GOT3 (cell line): ENCODE measurements at regions not wholly inside any gene's neighbourhood (a gene's known extent, or its start where the extent isn't known, plus 50 kb on each side); places are given as distances from the start of the nearest gene placed in this dataset.
"Not testable (repeated sequence)": the region's sequence is repeated elsewhere in the genome, so short reads cannot be mapped to it uniquely, and the experiment has no call there.

Experiments used
- DNase-seq: peaks from one replicate; lab custom pipeline; 2025; ENCODE audit warnings: mixed read lengths; lab: John Stamatoyannopoulos, UW

DNA sequence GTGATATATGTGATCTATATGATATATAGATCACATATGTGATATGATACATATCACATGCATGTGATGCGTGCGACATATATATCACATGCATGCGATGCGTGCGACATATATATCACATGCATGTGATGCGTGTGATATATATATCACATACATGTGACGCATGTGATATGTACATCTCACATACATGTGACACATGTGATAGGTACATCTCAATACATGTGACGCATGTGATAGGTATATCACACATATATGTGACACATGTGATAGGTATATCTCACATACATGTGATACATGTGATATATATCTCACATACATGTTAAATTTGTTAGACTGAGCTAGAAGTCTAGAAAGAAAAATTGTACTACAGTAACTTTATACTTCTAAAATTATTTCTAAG is 1095.9 kb downstream of the EFNA5 start:
- DNase-seq, result no peak

DNA sequence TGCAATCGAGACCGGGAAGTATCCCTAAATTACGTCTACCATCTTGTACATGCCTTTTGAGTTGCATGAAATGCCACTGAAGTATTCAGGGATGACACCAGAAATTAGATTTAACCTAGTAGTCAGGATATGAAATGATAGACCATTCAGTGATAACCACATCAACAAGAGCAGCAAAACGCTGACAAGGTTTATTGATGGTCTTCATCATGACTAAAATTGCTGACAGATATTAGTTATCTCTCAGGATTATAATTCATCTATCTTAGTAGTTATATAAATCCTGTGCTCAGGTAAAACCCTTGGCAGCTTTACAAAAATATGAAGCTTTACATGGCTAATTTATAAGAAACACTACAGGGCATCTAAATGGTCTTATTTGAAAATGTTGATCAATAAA is 1104.7 kb downstream of the EFNA5 start:
- no peak for DNase-seq

DNA sequence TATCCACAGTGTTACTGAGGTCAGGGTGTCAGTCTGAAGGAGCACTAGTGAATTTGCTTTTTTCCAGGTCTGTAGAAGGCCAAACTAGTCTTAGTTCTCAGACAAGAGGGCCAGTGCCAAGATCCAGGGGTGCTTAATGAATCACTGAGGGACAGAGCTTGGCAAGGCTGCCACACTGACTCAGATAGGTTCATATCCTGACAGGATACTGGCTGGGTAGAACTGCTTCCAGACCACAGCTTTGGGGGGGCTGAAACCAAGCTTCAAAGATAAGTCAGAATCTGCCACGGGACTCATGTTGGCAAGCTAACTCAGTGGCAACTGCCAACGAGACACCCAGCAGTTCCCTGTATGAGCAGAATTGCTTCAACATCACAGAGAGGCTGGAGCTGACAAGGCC is 1125.4 kb downstream of the EFNA5 start:
- DNase-seq, result no peak

DNA sequence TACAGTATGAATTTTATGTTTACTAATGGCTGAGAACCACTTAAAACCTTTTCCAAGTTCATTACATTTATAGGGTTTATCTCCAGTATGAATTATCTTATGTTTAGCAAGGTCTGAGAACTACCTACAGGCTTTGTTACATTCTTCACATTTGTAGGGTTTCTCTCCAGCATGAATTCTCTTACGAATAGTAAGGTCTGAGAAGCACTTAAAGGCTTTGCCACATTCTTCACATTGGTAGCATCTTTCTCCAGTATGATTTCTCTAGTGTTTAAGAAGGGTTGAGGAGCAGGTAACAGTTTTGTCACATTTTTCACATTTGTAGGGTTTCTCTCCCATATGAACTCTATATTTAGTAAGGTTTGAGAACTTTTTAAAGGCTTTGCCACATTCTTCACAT is 1127.4 kb downstream of the EFNA5 start:
- no peak for DNase-seq

DNA sequence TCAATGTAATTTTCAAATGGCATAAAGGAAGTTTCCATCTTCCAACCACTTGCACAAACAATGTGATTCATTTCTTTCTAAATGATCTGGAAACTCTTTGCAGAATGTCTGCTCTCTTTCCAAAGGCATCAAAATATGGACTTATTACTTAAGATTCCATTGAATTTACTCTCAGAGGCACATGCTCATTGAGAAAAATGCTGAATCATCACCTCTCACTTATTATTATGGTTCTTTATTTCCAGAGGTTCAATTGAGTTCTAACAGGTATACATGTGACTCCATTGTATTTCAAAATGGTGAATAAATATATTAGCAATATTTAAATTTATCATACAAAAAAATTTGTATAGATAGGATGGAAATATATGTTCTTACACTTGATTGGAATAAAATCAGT is 1140.6 kb downstream of the EFNA5 start:
- DNase-seq, result no peak

DNA sequence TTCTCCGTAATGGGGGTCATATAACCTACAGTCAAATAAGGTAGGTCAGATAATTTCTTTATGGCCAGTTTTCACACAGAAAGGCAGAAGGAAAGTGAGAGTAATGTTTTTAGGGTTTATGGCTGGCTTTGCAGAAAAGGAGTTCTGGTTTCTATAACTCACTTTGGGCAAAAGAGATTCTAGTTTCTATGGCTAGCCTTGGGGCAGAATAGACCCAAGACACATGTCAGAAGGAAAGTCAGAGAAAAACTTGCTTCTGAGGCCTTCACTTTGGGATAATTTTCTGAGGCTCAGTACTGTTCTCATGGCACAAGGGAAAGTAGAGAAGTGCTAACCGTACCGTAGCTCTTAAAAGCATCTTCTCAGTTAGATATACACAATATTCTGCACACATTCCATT is 1145.3 kb downstream of the EFNA5 start:
- no peak for DNase-seq

DNA sequence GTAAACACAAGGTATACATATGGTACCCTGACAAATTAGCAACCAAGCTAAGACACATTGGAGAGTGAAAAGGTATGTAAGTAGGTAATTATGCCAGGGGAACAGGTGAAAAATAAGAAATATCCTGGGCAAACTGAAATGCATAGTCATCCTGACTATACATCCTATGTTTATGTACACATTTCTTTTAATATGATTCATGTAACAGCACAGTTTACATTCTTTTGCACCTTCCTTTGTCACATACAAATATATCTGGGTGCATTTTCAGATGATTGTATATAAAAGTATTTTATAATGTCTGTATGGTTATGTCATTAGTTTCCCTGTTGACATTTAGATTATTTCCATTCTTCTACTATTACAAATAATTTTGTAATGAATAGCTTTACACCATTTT is 1146.9 kb downstream of the EFNA5 start:
- no peak for DNase-seq

DNA sequence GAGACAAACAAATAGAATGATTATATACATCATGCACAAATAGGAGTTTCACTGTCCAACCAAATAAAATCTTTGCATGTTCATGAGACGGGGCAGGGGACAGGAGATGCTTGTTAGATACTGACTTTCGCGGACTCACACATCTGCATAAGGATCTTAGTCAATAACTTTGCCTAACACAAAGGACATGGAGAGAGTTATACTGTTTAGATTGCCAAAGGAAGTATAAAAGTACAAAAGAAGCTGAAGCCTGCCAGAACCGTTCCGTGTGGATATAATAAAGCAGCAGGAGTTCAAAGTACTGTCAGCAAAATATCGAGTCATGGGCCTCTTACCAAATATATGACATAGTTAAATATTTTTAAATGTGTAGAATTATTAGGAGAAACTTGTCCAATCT is 1148.4 kb downstream of the EFNA5 start:
- DNase-seq, result no peak

DNA sequence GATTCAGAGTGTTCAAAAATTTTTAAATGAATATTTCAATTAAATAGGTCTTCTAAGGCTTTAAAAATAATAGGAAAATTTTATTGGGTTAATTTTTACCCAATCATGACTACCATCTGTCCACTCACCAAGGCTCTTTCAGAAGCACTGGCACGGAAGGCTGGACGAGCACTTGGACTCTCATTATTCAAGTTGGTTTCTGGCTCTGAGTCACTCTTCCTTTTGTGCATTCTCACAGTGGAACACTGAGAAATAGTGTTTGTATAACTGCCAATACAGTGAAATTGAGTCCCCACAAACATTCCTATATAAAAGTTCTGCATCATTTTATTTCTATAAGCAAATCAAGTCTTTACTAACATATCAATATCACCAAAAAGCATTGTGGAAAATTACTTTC is 1149.0 kb downstream of the EFNA5 start:
- no peak for DNase-seq

DNA sequence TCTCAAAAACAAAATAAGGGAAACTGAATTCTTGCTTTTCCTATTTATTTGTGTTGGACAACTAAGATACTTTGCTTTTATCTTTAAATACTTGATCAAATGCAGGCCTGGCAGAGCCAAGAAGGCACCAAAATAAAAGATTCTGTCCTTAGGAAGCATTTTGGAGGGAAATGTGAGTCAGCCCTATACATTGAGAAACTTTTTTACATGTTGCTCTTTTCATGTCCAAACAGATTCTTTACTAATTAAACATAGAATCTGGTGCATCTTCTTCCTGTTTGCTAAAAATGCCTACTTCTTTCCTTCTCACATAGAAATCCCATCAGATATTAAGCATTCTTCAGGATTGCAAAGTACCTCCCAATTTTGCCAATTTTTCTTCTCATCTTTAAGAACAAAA is 1160.4 kb downstream of the EFNA5 start:
- no peak for DNase-seq

DNA sequence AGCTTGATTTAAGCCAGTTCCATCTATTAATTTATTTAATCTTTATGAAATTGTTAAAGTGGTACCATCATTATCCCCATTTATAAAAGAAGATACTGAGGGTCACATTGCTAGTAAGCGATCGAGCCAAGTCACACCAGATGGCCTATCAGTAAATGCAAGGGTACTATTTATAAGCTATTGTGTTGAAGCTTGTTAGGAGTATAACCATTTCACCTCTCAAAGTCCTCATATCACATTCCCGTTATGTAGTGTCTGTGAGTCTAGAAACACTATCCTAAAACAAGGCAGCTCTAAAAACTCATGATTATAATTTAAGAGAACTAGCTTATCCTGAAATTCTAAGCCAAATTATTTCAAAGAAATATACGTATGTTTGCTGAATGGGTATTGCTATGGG is 1161.8 kb downstream of the EFNA5 start:
- no peak for DNase-seq

DNA sequence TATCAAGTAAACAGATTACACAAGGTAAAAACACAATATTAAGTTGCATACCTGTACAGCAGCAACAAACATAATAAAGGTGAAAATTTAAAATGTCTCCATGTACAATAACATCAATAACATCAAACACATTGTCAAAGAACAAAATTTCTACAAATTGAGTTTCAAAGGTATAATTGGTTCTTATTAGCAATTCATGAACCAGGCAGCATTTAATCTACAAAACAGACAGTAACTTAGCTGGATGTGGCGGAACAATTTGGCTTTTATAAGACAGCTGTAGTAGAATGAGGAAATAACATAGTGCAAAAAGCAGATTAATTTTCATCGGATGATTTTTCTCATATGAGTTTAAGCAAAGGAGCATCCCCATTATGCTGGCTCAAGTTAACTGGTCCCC is 1176.8 kb downstream of the EFNA5 start:
- no peak for DNase-seq

DNA sequence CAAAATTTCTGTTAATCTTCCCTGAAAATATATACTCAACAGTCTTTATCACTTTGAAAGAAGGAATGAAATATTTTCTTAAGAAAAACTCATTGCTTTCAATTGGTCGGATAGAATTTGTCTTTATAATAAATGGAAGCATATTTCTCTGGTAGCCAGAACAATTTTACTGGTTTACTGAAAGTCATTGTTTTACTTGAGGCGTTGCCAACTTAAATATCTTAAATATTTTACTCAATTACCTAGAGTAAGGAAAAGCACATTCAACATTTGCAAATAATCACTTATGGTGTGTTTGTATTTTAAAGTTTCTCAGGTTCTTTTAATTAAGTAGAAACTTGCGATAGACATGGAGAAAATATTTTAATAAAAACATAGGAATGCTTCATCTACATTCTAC is 1181.7 kb downstream of the EFNA5 start:
- no peak for DNase-seq

DNA sequence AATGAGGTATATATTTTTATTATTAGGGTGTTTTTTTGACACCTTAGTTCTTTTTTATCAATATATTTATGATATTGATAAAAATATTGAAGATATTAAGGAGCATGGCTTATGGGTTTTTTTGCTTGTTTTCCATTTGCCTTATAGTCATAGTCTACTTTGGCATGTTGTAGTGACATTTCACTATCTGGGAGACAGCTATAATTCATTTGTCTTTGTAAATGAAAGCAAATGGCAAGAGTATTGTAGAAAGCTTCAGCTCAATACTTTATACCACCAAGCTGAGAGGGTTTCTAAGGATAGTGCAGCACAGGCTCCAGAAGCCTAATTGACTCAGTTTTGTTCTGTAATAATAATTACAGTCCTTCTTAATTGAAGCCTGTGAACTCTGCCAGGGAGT is 1182.3 kb downstream of the EFNA5 start:
- DNase-seq, result no peak

DNA sequence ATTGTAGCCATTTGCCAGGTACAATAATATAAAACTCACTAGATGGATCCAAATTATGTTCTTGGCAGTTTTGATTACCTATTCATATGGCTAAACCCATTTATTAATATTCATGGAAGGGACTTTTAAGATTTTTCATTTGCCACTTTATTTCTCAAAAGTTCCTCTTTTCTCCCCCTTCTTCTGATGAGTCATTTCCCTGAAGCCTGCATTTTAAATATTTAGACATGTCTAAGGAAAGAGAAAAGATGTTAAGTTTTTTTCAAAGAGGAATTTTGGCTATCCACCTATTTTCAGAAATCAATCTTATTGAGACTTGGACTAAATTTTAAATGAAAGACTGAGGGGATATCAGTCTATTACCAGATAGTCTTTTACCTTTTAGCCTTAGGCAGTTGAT is 1189.4 kb downstream of the EFNA5 start:
- DNase-seq, result no peak

DNA sequence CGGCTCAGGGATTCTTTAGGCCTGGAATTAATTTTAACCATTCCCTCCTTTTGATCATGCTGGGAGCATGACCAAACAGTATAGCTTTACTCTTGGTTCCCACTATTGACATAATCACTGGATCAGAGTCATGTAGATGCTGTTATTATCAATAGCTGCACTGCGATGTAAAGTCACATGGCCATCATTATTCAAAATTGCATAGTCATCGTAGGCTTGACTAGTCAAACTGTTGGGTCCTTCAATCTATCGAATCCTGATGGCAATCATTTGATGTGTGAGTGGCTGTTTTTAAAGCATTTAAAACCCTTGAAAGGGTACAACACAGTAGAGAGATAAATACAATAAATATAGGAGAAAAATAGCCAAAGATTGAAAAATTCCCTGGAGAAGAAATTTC is 1194.1 kb downstream of the EFNA5 start:
- DNase-seq, result no peak

DNA sequence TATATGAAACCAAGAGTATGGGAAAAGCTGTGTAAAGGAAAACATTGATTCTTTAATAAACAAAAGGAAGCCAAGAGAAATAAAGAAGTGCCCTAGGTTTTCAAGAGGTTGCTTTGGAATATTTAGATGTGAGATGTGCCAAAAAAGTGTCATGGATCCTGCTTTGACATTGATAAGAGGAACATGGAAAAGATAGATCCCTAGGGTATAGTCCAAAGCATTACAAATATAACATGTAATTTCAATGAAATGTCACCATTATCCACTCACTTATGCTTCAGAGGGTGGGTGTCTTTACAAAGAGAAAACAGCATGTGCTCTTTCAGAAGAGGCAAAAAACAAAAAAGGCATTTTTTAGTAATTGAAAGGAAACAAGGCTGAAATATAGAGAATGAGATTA is 1196.7 kb downstream of the EFNA5 start:
- DNase-seq, result no peak

DNA sequence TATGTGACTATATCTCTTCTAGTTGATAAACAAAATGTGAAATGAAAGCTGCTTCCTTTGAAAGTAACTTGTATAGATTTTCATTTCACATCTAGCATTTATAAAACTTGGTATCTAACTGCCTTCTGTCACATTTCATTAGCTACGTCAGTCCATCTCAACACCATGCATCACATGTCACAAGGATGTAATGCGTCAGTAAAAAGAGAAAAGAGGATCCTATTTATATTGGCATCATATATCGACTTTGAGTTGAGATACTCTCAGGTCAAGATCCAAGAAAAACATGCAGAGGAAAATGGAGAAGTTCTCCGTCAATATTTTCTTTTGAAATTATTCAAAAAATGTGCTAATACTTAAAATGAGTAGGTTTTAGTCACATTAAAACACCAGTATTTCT is 1211.2 kb downstream of the EFNA5 start:
- no peak for DNase-seq

DNA sequence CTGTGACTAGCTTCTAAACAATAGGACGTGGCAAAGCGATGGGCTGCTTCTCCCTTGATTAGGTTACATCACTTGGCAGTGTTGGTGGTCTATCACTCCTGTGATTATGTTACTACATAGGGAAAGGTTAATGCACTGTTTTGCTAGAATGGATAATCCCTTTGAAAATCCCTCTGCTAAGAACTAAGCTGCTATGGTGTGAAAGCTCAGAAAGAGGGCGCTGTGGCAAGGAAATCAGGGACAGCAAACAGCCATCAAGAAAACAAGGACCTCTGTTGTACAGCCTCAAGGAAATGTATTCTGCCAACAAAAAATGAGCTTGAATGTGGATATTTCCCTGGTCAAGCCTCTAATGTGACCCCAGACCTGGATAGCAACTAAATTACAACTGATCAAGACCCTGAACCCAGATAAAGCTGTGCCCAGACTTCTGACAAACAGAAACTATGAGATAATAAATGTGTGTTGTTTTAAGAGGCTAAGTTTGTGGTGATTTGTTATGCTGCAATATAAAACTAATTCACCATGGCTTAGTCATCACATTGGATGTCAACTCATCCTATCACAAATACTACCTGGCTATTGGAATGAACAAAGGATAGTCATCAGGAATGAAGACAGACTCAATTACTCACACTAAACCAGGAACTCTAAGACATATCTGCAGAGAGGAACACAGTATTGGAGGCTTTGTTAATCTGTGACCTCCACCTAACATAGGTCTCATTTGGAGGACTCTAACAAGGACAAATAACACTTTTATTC is 1215.9 kb downstream of the EFNA5 start:
- DNase-seq, result no peak

DNA sequence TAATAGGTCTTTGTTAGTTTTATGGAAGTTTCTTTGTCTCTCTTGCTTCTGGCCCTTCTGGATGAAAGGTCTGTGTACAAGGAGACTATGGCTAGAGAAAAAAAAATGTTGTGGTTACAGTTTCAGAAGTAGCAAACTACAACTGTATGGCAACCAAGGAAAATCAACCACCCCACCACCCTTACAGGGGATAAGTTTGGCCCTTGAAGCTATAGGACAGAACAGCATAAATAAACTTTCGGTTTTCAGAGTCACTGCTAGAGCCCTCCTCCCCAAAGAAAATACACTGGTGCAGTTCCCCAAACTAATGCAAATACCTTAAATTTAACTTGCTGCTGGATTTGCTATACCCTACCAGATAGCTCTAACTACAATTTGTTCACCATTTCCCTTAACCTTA is 1216.7 kb downstream of the EFNA5 start:
- no peak for DNase-seq

DNA sequence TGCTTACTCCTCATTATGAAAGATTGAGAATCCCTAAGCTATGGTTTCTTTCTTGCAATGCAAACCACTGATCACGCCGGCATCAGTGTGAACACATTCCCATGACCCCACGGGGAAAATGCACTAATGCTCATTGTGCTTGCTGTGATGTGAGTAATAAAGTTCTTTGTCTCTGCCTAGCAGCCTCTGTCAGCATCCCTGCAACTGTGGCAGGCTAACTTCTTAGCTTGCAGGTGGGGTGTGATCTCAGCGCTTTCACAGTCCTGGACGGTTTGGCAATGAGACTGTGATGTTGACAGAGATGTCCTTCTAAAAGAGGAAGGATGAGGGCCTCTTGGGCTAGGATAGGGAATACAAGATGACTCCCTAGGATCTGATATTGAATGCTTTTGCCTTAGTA is 1218.7 kb downstream of the EFNA5 start:
- DNase-seq, result no peak

DNA sequence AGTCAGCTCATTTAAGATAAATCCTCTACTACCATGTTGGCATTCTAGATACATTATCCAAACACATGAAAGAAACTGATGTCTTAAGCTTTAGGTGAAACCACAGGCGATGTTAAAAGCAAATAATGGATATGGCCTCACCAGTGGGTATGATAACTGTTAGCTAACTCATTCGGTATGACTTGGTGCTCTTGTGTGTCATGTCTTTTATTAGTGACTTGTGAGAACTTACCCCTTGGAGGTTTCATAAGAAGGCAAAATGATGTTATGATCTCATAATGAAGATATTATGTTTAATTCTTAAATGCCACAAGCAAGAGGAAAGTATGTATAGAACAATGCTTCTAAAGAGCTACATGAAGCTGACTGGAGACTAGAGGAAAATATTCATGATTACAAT is 1227.0 kb downstream of the EFNA5 start:
- no peak for DNase-seq

DNA sequence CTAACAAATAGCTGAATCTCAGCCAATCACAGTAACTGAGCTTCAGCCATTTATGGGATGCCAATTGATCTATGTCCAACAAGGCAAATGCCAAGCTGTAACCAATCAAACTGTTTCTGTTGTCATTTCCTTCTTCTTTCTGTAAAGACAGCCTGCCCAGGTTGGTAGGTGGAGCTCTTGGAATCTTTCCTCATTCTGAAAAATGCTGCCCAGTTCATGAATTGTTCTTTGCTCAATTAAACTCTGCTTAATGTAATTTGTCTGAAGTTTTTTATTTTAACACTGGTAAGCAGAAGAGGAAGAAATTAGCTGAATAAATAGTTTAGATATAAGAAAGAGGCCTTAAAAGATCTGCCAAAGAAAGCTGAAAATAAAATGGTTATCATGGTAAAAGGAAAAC is 1235.6 kb downstream of the EFNA5 start:
- DNase-seq, result no peak

DNA sequence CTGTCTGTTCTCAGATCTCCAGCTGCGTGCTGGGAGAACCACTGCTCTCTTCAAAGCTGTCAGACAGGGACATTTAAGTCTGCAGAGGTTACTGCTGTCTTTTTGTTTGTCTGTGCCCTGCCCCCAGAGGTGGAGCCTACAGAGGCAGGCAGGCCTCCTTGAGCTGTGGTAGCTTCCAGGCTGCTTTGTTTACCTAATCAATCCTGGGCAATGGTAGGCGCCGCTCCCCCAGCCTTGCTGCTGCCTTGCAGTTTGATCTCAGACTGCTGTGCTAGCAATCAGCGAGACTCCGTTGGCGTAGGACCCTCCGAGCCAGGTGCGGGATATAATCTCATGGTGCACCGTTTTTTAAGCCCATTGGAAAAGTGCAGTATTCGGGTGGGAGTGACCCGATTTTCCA is 1240.0 kb downstream of the EFNA5 start:
- DNase-seq, result not testable (repeated sequence)
